WI38 (cell line): ENCODE measurements at regions not wholly inside any gene's neighbourhood (a gene's known extent, or its start where the extent isn't known, plus 50 kb on each side); places are given as distances from the start of the nearest gene placed in this dataset.

Source experiments
- H3K4me3 ChIP-seq: 2 replicates; pipeline ENCODE4 v1.5.1; 2011; ENCODE audit warnings: low read depth, mild to moderate bottlenecking, control low read depth, low read length
- TF ChIP-seq, protein P1 (sequence below): IDR thresholded peaks from 2 replicates; pipeline ENCODE4 v1.5.1; 2012; ENCODE audit warnings: low read depth, mild to moderate bottlenecking, control low read depth, low read length

DNA sequence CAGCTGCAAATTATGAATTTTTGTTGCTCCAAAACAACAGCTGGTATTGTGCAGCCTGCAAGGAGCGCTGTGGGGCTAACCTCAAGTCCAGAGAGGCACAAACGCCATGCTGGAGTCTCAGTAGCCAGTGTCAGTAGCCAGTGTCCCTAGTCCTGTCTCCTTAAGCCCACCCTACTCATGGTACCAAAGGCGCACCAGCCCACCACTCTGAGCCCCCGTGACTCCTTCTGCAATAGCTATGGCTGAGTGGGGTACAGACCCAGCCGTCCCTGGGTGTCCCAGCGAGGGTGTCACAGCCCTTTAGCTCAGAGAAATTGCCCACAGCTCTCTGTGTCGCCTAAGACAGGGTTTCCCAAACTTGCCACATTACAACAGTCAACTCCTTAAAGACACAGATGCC, 65.2 kb downstream of the ARL6IP4 start:
- no peak overlapping the region for H3K4me3 ChIP-seq
- TF ChIP-seq, protein P1, sequence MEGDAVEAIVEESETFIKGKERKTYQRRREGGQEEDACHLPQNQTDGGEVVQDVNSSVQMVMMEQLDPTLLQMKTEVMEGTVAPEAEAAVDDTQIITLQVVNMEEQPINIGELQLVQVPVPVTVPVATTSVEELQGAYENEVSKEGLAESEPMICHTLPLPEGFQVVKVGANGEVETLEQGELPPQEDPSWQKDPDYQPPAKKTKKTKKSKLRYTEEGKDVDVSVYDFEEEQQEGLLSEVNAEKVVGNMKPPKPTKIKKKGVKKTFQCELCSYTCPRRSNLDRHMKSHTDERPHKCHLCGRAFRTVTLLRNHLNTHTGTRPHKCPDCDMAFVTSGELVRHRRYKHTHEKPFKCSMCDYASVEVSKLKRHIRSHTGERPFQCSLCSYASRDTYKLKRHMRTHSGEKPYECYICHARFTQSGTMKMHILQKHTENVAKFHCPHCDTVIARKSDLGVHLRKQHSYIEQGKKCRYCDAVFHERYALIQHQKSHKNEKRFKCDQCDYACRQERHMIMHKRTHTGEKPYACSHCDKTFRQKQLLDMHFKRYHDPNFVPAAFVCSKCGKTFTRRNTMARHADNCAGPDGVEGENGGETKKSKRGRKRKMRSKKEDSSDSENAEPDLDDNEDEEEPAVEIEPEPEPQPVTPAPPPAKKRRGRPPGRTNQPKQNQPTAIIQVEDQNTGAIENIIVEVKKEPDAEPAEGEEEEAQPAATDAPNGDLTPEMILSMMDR: no peak

DNA sequence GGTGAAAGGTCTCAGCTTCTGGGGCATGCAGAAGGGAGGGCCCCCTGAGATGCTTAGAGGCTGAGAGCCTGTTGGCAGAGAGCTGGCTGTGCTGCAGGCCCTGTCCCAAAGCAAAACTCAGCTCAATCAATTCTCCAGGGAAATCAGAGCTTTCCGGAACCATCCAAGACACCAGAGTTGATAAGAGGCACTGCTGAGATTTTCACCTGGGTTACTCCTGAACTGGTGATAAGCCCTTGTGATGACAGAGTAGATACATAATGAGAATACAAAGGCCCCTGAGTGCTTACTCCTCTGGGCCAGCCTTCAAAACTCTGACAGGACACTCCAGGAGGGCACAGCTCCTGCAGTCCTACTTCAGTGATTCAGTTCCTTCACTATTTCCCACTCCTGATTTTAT, 63.9 kb downstream of the ARL6IP4 start:
- TF ChIP-seq, protein P1: no peak
- no peak overlapping the region for H3K4me3 ChIP-seq

DNA sequence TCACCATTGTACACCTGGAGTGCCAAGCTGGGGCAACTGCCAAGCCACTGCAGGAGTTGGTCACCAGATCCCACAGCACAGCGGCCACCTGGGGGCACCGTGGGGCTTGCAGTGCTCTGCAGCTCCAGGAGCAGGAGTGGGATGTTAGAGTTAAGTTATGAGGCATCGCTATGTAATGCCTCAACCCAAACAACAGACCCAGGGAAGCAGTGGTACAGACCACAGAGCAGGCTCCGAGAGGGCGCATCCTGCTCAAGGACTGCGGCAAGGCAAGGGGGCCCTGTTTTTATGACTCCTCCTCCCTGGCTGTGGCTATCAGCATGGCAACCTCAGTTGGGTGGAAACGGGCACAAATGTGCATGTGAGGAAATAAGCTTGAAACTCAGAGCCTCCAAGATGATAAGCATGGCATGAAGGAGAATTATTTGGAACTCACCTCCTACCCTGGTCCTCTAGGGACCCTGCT, 63.1 kb downstream of the ARL6IP4 start:
- no peak overlapping the region for H3K4me3 ChIP-seq
- TF ChIP-seq, protein P1: peak; percentile 81

DNA sequence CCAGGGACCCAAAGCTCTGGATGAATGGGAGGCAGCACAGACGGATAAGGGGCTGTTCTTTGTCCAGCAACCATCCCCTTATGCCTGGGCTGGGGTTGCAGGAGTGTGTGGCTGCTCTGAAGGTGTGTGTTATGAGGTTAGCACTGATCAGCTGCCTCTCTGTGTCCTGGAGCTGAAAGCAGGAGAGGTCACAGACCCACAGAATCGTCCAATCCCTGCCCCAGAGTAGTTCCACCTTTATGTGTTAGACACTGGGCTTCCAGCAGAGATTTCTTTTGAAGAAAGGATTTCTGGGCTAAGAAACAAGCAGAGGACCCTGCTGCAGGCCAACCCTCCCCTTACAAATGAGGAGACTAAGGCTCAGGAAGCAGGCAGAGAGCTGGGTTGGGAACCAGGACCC, 62.4 kb downstream of the ARL6IP4 start:
- H3K4me3 ChIP-seq: peak overlapping the region; percentile 41
- TF ChIP-seq, protein P1: no peak

DNA sequence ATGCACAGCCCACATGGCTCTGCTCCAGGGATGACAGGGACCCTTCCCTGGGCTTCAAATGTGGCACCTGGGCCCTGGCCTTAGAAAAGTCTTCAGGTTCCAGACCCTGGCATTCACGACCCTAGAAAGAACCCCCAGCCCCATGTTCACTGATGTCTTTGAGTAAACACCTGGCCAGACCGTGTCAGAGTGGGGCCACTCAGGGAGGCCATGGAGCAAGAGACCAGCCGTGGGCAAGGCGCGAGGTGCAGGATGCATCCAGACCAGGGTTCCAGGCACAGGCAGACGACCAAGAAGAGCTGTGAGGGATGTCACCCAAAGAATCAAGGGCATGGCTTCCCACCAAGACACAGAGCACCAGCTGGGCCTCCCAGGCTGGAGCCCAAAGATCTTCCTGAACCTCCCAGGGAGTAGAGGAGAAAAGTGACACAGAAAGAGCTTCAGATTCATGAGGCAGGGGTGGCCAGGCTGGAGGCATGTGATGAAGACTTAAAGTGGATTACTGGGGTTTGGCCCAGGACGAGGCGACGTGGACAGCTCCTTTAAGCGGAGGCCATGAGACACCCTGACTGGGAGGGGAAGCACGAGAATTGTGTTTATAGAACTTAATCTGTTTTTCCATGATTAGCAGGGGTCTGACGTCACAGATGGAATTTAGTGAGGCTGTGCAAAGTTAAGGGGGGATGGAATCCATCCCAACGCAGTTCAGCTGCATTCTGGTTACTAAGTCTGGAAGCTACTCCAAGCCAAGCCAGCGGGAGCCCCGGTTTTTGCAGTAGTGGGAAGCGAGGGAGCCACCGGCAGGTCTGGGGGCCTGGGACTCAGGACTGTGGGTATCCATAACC, 61.6 kb downstream of the ARL6IP4 start:
- peak overlapping the region; percentile 41 for H3K4me3 ChIP-seq
- TF ChIP-seq, protein P1: no peak

DNA sequence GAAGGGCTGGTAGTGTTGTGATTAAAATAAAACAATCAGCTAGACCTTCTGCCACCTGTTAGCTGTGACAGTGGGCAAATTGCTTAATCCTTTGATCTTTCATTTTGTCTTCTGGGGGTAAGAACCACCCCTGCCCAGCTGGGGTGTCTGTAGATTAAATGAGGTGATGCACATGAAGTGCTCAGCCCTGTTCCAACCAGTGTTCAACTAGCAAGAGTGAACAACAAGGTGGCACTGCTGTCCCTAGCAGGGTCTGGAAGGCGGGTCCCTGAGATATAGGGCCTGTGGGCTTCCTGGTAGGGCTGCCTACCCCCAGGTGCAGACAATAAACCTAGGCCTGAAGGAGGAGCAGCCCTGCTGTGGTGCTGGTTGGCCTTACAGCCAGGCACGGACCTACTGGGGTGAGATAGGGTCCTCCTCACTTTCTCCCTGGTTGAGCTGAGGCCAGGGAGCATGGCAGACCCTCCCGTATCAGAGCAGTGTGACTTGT, 60.6 kb downstream of the ARL6IP4 start:
- TF ChIP-seq, protein P1: no peak
- H3K4me3 ChIP-seq: no peak overlapping the region

DNA sequence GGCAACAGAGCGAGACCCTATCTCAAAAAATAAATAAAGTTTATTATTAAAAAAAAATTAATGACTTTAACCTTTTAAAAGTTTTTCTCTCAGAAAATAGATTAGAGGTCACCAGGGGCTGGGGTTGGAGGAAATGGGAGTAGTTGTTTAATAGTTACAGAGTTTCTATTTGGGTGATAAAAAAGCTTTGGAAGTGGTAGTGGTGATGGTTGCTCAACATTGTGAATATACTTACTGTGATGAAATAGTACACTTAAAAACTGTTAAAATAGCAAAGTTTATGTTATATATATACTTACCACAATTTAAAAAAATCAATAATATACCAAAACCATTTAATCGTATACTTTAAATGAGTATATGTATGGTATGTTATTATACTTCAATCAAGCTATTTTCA, 59.6 kb downstream of the ARL6IP4 start:
- TF ChIP-seq, protein P1: no peak
- no peak overlapping the region for H3K4me3 ChIP-seq
